HUES6 (cell line): ENCODE measurements at regions not wholly inside any gene's neighbourhood (a gene's known extent, or its start where the extent isn't known, plus 50 kb on each side); places are given as distances from the start of the nearest gene placed in this dataset.

Experiments used
- H3K27ac ChIP-seq: 2 replicates; pipeline ENCODE4 v1.7.0; 2013; ENCODE audit warnings: low read depth, mild to moderate bottlenecking, low read length, inconsistent platforms
- H3K27me3 ChIP-seq: 2 replicates; pipeline ENCODE4 v1.6.1; 2013; ENCODE audit warnings: low read length; ENCODE audit not compliant: control insufficient read depth, insufficient read depth
- H3K36me3 ChIP-seq: 2 replicates; pipeline ENCODE4 v1.6.1; 2013; ENCODE audit warnings: low read length; ENCODE audit not compliant: control insufficient read depth, insufficient read depth
- H3K4me1 ChIP-seq: 2 replicates; pipeline ENCODE4 v1.6.1; 2013; ENCODE audit warnings: low read length; ENCODE audit not compliant: control insufficient read depth, insufficient read depth
- H3K4me3 ChIP-seq: 2 replicates; pipeline ENCODE4 v1.5.1; 2013; ENCODE audit warnings: low read depth, low read length
- H3K9ac ChIP-seq: one replicate; pipeline ENCODE4 v1.6.1; 2013; ENCODE audit warnings: mild to moderate bottlenecking, low read length
- H3K9me3 ChIP-seq: 2 replicates; pipeline ENCODE4 v1.6.1; 2013; ENCODE audit warnings: low read depth, low read length; ENCODE audit not compliant: control insufficient read depth, insufficient read depth

GRCh38 chr3:154616298-154616697 lies 186.3 kb upstream of the GPR149 start:
- Histone ChIP-seq H3K9me3 (0 out of 2 replicates have a peak, but pooled peaks cover 9% of the 10 kb centered on the region), H3K4me1 (no peaks in the 10 kb centered on the region), H3K4me3 (no peak overlapping the region), H3K27me3 (no peaks in the 10 kb centered on the region), H3K27ac (no peak overlapping the region), H3K9ac (no peak overlapping the region), H3K36me3 (no peaks in the 10 kb centered on the region)

GRCh38 chr3:154615471-154615870 lies 185.5 kb upstream of the GPR149 start:
- no peaks in the 10 kb centered on the region for H3K4me1 ChIP-seq
- H3K9ac ChIP-seq, result no peak overlapping the region
- H3K36me3 ChIP-seq, result no peaks in the 10 kb centered on the region
- 0 out of 2 replicates have a peak, but pooled peaks cover 8% of the 10 kb centered on the region for H3K9me3 ChIP-seq
- no peaks in the 10 kb centered on the region for H3K27me3 ChIP-seq
- H3K27ac ChIP-seq, result no peak overlapping the region
- no peak overlapping the region for H3K4me3 ChIP-seq

- Histone ChIP-seq H3K36me3 (no peaks in the 10 kb centered on the region), H3K9me3 (0 out of 2 replicates have a peak, but pooled peaks cover 5% of the 10 kb centered on the region), H3K4me1 (no peaks in the 10 kb centered on the region), H3K27me3 (no peaks in the 10 kb centered on the region), H3K27ac (no peak overlapping the region), H3K4me3 (no peak overlapping the region), H3K9ac (no peak overlapping the region)
Observed at GRCh38 chr3:154614601-154615000, 184.6 kb upstream of the GPR149 start.

- Histone ChIP-seq H3K27me3 (no peaks in the 10 kb centered on the region), H3K36me3 (no peaks in the 10 kb centered on the region), H3K27ac (no peak overlapping the region), H3K9me3 (0 out of 2 replicates have a peak, but pooled peaks cover 2% of the 10 kb centered on the region), H3K9ac (no peak overlapping the region), H3K4me3 (no peak overlapping the region), H3K4me1 (no peaks in the 10 kb centered on the region)
Observed at GRCh38 chr3:154614078-154614477, 184.1 kb upstream of the GPR149 start.

- Histone ChIP-seq H3K36me3 (no peaks in the 10 kb centered on the region), H3K4me3 (no peak overlapping the region), H3K27ac (no peak overlapping the region), H3K27me3 (no peaks in the 10 kb centered on the region), H3K9ac (no peak overlapping the region), H3K4me1 (no peaks in the 10 kb centered on the region), H3K9me3 (no peaks in the 10 kb centered on the region)
Observed at GRCh38 chr3:154602241-154602640, 172.3 kb upstream of the GPR149 start.

GRCh38 chr3:154598166-154598565 lies 168.2 kb upstream of the GPR149 start:
- H3K36me3 ChIP-seq, result no peaks in the 10 kb centered on the region
- no peaks in the 10 kb centered on the region for H3K4me1 ChIP-seq
- H3K9me3 ChIP-seq, result no peaks in the 10 kb centered on the region
- H3K4me3 ChIP-seq, result no peak overlapping the region
- H3K27me3 ChIP-seq, result no peaks in the 10 kb centered on the region
- no peak overlapping the region for H3K27ac ChIP-seq
- H3K9ac ChIP-seq, result no peak overlapping the region

- H3K4me3 ChIP-seq, result no peak overlapping the region
- H3K27ac ChIP-seq, result no peak overlapping the region
- H3K36me3 ChIP-seq, result no peaks in the 10 kb centered on the region
- no peaks in the 10 kb centered on the region for H3K4me1 ChIP-seq
- H3K27me3 ChIP-seq, result no peaks in the 10 kb centered on the region
- no peaks in the 10 kb centered on the region for H3K9me3 ChIP-seq
- H3K9ac ChIP-seq, result no peak overlapping the region
Observed at GRCh38 chr3:154590675-154591384, 160.8 kb upstream of the GPR149 start.

- Histone ChIP-seq H3K36me3 (no peaks in the 10 kb centered on the region), H3K4me3 (no peak overlapping the region), H3K27ac (no peak overlapping the region), H3K4me1 (no peaks in the 10 kb centered on the region), H3K9me3 (no peaks in the 10 kb centered on the region), H3K27me3 (no peaks in the 10 kb centered on the region), H3K9ac (no peak overlapping the region)
Observed at GRCh38 chr3:154588831-154589230, 158.8 kb upstream of the GPR149 start.

- Histone ChIP-seq H3K4me1 (no peaks in the 10 kb centered on the region), H3K9me3 (no peaks in the 10 kb centered on the region), H3K9ac (no peak overlapping the region), H3K36me3 (no peaks in the 10 kb centered on the region), H3K27ac (no peak overlapping the region), H3K27me3 (no peaks in the 10 kb centered on the region), H3K4me3 (no peak overlapping the region)
Observed at GRCh38 chr3:154584974-154585373, 155.0 kb upstream of the GPR149 start.

- no peak overlapping the region for H3K4me3 ChIP-seq
- H3K36me3 ChIP-seq, result no peaks in the 10 kb centered on the region
- no peak overlapping the region for H3K27ac ChIP-seq
- no peaks in the 10 kb centered on the region for H3K4me1 ChIP-seq
- no peaks in the 10 kb centered on the region for H3K9me3 ChIP-seq
- H3K9ac ChIP-seq, result no peak overlapping the region
- no peaks in the 10 kb centered on the region for H3K27me3 ChIP-seq
Observed at GRCh38 chr3:154584041-154584440, 154.1 kb upstream of the GPR149 start.

GRCh38 chr3:154583086-154583634 lies 153.2 kb upstream of the GPR149 start:
- Histone ChIP-seq H3K9me3 (no peaks in the 10 kb centered on the region), H3K27ac (no peak overlapping the region), H3K4me3 (no peak overlapping the region), H3K36me3 (no peaks in the 10 kb centered on the region), H3K27me3 (no peaks in the 10 kb centered on the region), H3K9ac (no peak overlapping the region), H3K4me1 (no peaks in the 10 kb centered on the region)
